Neuronal stem cell (in vitro differentiated cells): ENCODE measurements at regions not wholly inside any gene's neighbourhood (a gene's known extent, or its start where the extent isn't known, plus 50 kb on each side); places are given as distances from the start of the nearest gene placed in this dataset.

Experiments used
- DNase-seq: peaks from one replicate; pipeline ENCODE4 v3.0.0-alpha.2; 2013; ENCODE audit warnings: low spot score
- H2AFZ ChIP-seq: one replicate; pipeline ENCODE4 v1.6.1; 2013; ENCODE audit warnings: mild to moderate bottlenecking, low read length, inconsistent platforms
- H2AK5ac ChIP-seq: 2 replicates; pipeline ENCODE4 v1.6.1; 2013; ENCODE audit warnings: low read depth, mild to moderate bottlenecking, inconsistent platforms, low read length, moderate library complexity, mixed read lengths
- H2BK120ac ChIP-seq: 2 replicates; pipeline ENCODE4 v1.6.1; 2013; ENCODE audit warnings: low read depth, mild to moderate bottlenecking, inconsistent platforms, low read length, moderate library complexity, mixed read lengths
- H2BK12ac ChIP-seq: one replicate; pipeline ENCODE4 v1.6.1; 2013; ENCODE audit warnings: low read length, inconsistent platforms
- H2BK15ac ChIP-seq: 2 replicates; pipeline ENCODE4 v1.6.1; 2013; ENCODE audit warnings: mild to moderate bottlenecking, low read length, inconsistent platforms, mixed read lengths
- H2BK5ac ChIP-seq: one replicate; pipeline ENCODE4 v1.6.1; 2013; ENCODE audit warnings: inconsistent platforms, mild to moderate bottlenecking, low read length, moderate library complexity
- H3K14ac ChIP-seq: one replicate; pipeline ENCODE4 v1.6.1; 2013; ENCODE audit warnings: low read length, inconsistent platforms
- H3K18ac ChIP-seq: 2 replicates; pipeline ENCODE4 v1.6.1; 2013; ENCODE audit warnings: low read length, inconsistent platforms
- H3K23ac ChIP-seq: 2 replicates; pipeline ENCODE4 v1.6.1; 2013; ENCODE audit warnings: low read depth, mild to moderate bottlenecking, mixed read lengths, low read length, inconsistent platforms; ENCODE audit not compliant: poor library complexity
- H3K27ac ChIP-seq: replicated peaks from 3 replicates; pipeline ENCODE4 v1.5.1; 2013; ENCODE audit warnings: low read length, inconsistent platforms
- H3K27me3 ChIP-seq, 3 experiments: 2 replicates each; pipeline ENCODE4 v1.6.1; 2013; ENCODE audit warnings: low read length in 3 of 3, mild to moderate bottlenecking in 2 of 3, inconsistent platforms in 1 of 3, low read depth in 1 of 3, mixed read lengths in 1 of 3, moderate library complexity in 1 of 3; ENCODE audit not compliant: control insufficient read depth in 3 of 3, insufficient read depth in 3 of 3
- H3K36me3 ChIP-seq, 2 donors: replicated peaks in 1 of 2; 2 replicates each; pipeline ENCODE4 v1.6.1; 2013; ENCODE audit warnings: low read length in 2 of 2; ENCODE audit not compliant: control insufficient read depth in 2 of 2, insufficient read depth in 2 of 2
- H3K4ac ChIP-seq: 2 replicates; pipeline ENCODE4 v1.6.1; 2013; ENCODE audit warnings: inconsistent platforms, mild to moderate bottlenecking, low read length, moderate library complexity
- H3K4me1 ChIP-seq, 2 donors: 1 replicate in 1 of 2; 2 replicates in 1 of 2; pipeline ENCODE4 v1.6.1; 2013; ENCODE audit warnings: low read length in 2 of 2, low read depth in 1 of 2; ENCODE audit not compliant: control insufficient read depth in 2 of 2, insufficient read depth in 1 of 2
- H3K4me2 ChIP-seq: one replicate; pipeline ENCODE4 v1.6.1; 2013; ENCODE audit warnings: mild to moderate bottlenecking, low read length, inconsistent platforms; ENCODE audit not compliant: insufficient read depth, poor library complexity, severe bottlenecking
- H3K4me3 ChIP-seq, 2 donors: 2 replicates each; pipeline ENCODE4 v1.5.1; 2013; ENCODE audit warnings: low read length in 2 of 2, mild to moderate bottlenecking in 2 of 2, inconsistent platforms in 1 of 2, moderate library complexity in 1 of 2
- H3K79me1 ChIP-seq: one replicate; pipeline ENCODE4 v1.6.1; 2013; ENCODE audit warnings: low read depth, mild to moderate bottlenecking, inconsistent platforms, low read length, moderate library complexity
- H3K9ac ChIP-seq: one replicate; pipeline ENCODE4 v1.6.1; 2013; ENCODE audit warnings: mild to moderate bottlenecking, low read depth, low read length, inconsistent platforms; ENCODE audit not compliant: poor library complexity
- H3K9me3 ChIP-seq, 2 donors: replicated peaks in 1 of 2; 2 replicates each; pipeline versions ENCODE3 to v1.6.1; 2013; ENCODE audit warnings: low read length in 2 of 2, mild to moderate bottlenecking in 2 of 2, inconsistent platforms in 1 of 2, low read depth in 1 of 2, mixed read lengths in 1 of 2, moderate library complexity in 1 of 2; ENCODE audit not compliant: control insufficient read depth in 2 of 2, insufficient read depth in 1 of 2
- H4K8ac ChIP-seq: one replicate; pipeline ENCODE4 v1.6.1; 2013; ENCODE audit warnings: low read depth, mild to moderate bottlenecking, inconsistent platforms, low read length, moderate library complexity
- H4K91ac ChIP-seq: one replicate; pipeline ENCODE4 v1.6.1; 2013; ENCODE audit warnings: low read length, low read depth, mild to moderate bottlenecking, inconsistent platforms; ENCODE audit not compliant: poor library complexity
- WGBS, 2 donors: extraction: QIAGEN DNeasy Blood & Tissue Kit; methylation state at CpG; one replicate each; pipeline ENCODE4 v1.1.7; 2013; ENCODE audit warnings: missing lambda C conversion rate in 2 of 2, mixed read lengths in 1 of 2; ENCODE audit not compliant: insufficient read length in 2 of 2, insufficient replicate concordance in 1 of 2; ENCODE audit errors: extremely low coverage in 2 of 2; 5-methylcytosine and 5-hydroxymethylcytosine counted together

DNA sequence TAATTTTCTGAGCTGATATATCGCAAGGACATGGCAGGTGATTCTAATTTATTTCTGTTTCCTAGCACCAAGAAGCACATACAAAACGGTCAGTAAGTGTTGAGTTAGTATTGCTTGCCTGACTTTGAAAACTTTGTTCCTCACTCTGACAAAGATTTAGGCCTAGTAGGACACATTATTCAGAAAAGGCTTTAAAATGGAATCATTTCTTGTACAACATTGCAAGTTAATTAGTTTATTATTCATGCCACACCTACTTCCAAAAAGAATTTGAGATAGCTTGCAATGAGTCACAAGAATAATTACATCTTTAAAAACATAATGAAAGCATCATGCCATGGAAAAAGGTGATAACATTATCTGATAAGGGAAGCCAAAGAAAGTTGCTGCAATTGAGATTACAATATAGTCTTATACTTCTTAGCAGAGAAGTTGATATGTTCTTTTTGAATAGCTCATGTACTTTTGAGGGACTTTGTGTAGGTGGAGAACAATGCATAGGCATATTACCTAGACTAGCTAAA, 474.2 kb downstream of the KLF5 start:
- DNase-seq = no peak
- Histone ChIP-seq H3K27me3 (no peaks in the 10 kb centered on the region), H3K4ac (no peak overlapping the region), H2BK12ac (no peak overlapping the region), H4K91ac (no peak overlapping the region), H3K18ac (no peak overlapping the region), H3K9me3 (no peaks in the 10 kb centered on the region), H2BK5ac (no peak overlapping the region), H3K23ac (no peak overlapping the region), H3K27ac (no peak overlapping the region), H3K36me3 (no peaks in the 10 kb centered on the region), H2AFZ (no peak overlapping the region), H3K79me1 (no peaks in the 10 kb centered on the region), H2BK120ac (no peak overlapping the region), H4K8ac (no peak overlapping the region), H3K14ac (no peak overlapping the region), H3K9ac (no peak overlapping the region), H3K4me1 (no peaks in the 10 kb centered on the region), H3K4me2 (no peak overlapping the region), H2BK15ac (no peak overlapping the region), H2AK5ac (no peak overlapping the region), H3K4me3 (no peak overlapping the region)
- WGBS, 2 donors = no CpG with 5 or more reads among the region's 2 CpGs

GRCh38 chr13:73532582-73532981, 473.8 kb downstream of the KLF5 start:
- H2BK15ac ChIP-seq = no peak overlapping the region
- WGBS, 2 donors = no CpG with 5 or more reads among the region's 4 CpGs
- H2BK5ac ChIP-seq = no peak overlapping the region
- no peak overlapping the region for H2BK12ac ChIP-seq
- no peak overlapping the region for H3K4ac ChIP-seq
- H2BK120ac ChIP-seq = no peak overlapping the region
- no peaks in the 10 kb centered on the region for H3K4me1 ChIP-seq
- no peak overlapping the region for H3K23ac ChIP-seq
- no peaks in the 10 kb centered on the region for H3K79me1 ChIP-seq
- no peak overlapping the region for H3K27ac ChIP-seq
- H3K27me3 ChIP-seq = no peaks in the 10 kb centered on the region
- DNase-seq = no peak
- no peak overlapping the region for H4K8ac ChIP-seq
- H3K18ac ChIP-seq = no peak overlapping the region
- H2AK5ac ChIP-seq = no peak overlapping the region
- H3K14ac ChIP-seq = no peak overlapping the region
- H3K4me3 ChIP-seq = no peak overlapping the region
- no peak overlapping the region for H3K4me2 ChIP-seq
- H4K91ac ChIP-seq = no peak overlapping the region
- H3K36me3 ChIP-seq = no peaks in the 10 kb centered on the region
- no peaks in the 10 kb centered on the region for H3K9me3 ChIP-seq
- H3K9ac ChIP-seq = no peak overlapping the region
- H2AFZ ChIP-seq = no peak overlapping the region

- Histone ChIP-seq H3K9ac (no peak overlapping the region), H3K23ac (no peak overlapping the region), H3K36me3 (no peaks in the 10 kb centered on the region), H3K4ac (no peak overlapping the region), H3K4me2 (no peak overlapping the region), H2BK120ac (no peak overlapping the region), H3K79me1 (no peaks in the 10 kb centered on the region), H3K4me1 (no peaks in the 10 kb centered on the region), H2AFZ (no peak overlapping the region), H4K91ac (no peak overlapping the region), H3K9me3 (no peaks in the 10 kb centered on the region), H2BK15ac (no peak overlapping the region), H2BK12ac (no peak overlapping the region), H3K27me3 (no peaks in the 10 kb centered on the region), H2BK5ac (no peak overlapping the region), H4K8ac (no peak overlapping the region), H2AK5ac (no peak overlapping the region), H3K27ac (no peak overlapping the region), H3K14ac (no peak overlapping the region), H3K4me3 (no peak overlapping the region), H3K18ac (no peak overlapping the region)
- WGBS, 2 donors = no CpG with 5 or more reads among the region's 9 CpGs
- DNase-seq = no peak
Measured at GRCh38 chr13:73531014-73531413, 472.2 kb downstream of the KLF5 start.

DNA sequence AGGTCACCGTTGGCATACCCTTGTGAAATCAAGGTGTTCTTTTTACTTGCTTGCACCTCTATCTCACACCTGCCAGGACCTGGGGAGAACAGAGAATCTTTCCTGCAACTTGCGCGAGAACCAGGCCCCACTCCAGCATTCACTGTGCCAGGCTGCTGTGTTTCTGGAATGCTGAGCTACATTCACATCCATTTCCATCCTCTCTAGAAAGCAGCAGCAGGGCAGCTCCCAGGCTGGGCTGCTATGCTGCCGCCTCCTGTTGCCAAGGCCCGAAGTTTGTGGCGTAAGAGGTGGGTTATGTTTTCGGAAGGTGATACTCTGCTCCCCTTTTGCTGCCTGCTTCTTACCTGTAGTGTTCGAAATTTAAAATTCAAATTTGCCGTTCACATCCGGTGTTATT, 464.1 kb downstream of the KLF5 start:
- Histone ChIP-seq H2BK15ac (no peak overlapping the region), H2AK5ac (no peak overlapping the region), H4K91ac (no peak overlapping the region), H4K8ac (peak overlapping the region; percentile 29), H2AFZ (no peak overlapping the region), H3K18ac (no peak overlapping the region), H3K27ac (no peak overlapping the region), H2BK5ac (no peak overlapping the region), H2BK120ac (no peak overlapping the region), H3K4ac (no peak overlapping the region), H2BK12ac (no peak overlapping the region), H3K9ac (no peak overlapping the region), H3K14ac (no peak overlapping the region), H3K36me3 (no peaks in the 10 kb centered on the region), H3K4me2 (no peak overlapping the region), H3K4me1 (no peaks in the 10 kb centered on the region), H3K23ac (peak overlapping the region; percentile 13), H3K79me1 (no peaks in the 10 kb centered on the region), H3K4me3 (no peak overlapping the region), H3K9me3 (no peaks in the 10 kb centered on the region), H3K27me3 (no peaks in the 10 kb centered on the region)
- no CpG with 5 or more reads among the region's 10 CpGs for WGBS, 2 donors
- DNase-seq = no peak
